ENCODE measurements at regions not wholly inside any gene's neighbourhood (a gene's known extent, or its start where the extent isn't known, plus 50 kb on each side); places are given as distances from the start of the nearest gene placed in this dataset.
"Not testable (repeated sequence)": the region's sequence is repeated elsewhere in the genome, so short reads cannot be mapped to it uniquely, and the experiment has no call there.

GRCh38 chr5:90338712-90339372 is 70.7 kb downstream of the CETN3 start:
- Mint-ChIP-seq H3K36me3 (ENCODE audit: low read depth) (no peaks in the 10 kb centered on the region), H3K9me3 (no peaks in the 10 kb centered on the region), H3K4me3 (no peak overlapping the region), H3K27ac (no peak overlapping the region), H3K4me1 (peaks cover 2% of the 10 kb centered on the region), H3K27me3 (peaks cover 2% of the 10 kb centered on the region)
- intact Hi-C loops (cut with micrococcal nuclease), result no loop called here
- no peak for DNase-seq

DNA sequence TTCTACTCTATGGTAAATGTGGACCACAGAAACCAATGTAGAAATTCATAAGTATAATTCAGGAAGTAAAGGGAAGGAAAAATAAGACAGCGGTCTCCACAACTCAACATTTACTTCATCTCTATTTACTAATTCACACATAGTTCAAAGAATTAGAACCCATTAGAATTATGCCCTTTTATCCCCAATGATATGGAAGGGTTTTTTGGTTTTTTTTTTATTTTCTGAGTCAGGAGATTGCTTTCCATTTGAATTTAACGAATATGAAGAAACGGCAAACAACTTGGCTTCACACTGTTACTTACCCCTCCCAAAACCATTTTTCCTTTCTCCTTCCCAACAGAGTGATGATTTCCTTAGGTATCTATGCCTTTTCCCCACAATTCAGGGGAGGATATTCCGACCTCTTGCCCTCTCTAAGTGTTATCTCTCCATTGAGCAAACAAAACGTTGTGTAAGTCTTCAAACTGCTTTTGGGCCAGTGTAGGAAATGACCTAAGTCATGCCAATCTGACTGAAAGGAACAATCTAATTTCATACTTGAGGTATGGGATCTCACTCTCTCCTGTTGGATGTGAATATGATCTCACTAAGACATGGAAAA is 72.0 kb downstream of the CETN3 start:
- no peaks in the 10 kb centered on the region for H3K9me3 Mint-ChIP-seq
- no peaks in the 10 kb centered on the region for H3K27me3 Mint-ChIP-seq
- no peak overlapping the region for H3K4me3 Mint-ChIP-seq
- H3K36me3 Mint-ChIP-seq (ENCODE audit: low read depth), result no peaks in the 10 kb centered on the region
- DNase-seq, result no peak
- intact Hi-C loops (cut with micrococcal nuclease), result no loop called here
- H3K27ac Mint-ChIP-seq, result no peak overlapping the region
- peaks cover 2% of the 10 kb centered on the region for H3K4me1 Mint-ChIP-seq

- DNase-seq, result no peak
- intact Hi-C loops (cut with micrococcal nuclease), result no loop called here
- Mint-ChIP-seq H3K27me3 (no peaks in the 10 kb centered on the region), H3K36me3 (ENCODE audit: low read depth) (no peaks in the 10 kb centered on the region), H3K9me3 (no peaks in the 10 kb centered on the region), H3K27ac (no peak overlapping the region), H3K4me3 (no peak overlapping the region), H3K4me1 (peaks cover 2% of the 10 kb centered on the region)
These were observed 72.8 kb downstream of the CETN3 start for GRCh38 chr5:90336752-90337151.

GRCh38 chr5:90334741-90335140 is 74.8 kb downstream of the CETN3 start:
- H3K27ac Mint-ChIP-seq, result no peak overlapping the region
- DNase-seq, result no peak
- no peak overlapping the region for H3K4me3 Mint-ChIP-seq
- H3K36me3 Mint-ChIP-seq (ENCODE audit: low read depth), result no peaks in the 10 kb centered on the region
- H3K27me3 Mint-ChIP-seq, result peaks cover 2% of the 10 kb centered on the region
- H3K4me1 Mint-ChIP-seq, result peaks cover 2% of the 10 kb centered on the region
- intact Hi-C loops (cut with micrococcal nuclease), result no loop called here
- no peaks in the 10 kb centered on the region for H3K9me3 Mint-ChIP-seq

- Mint-ChIP-seq H3K36me3 (ENCODE audit: low read depth) (no peaks in the 10 kb centered on the region), H3K27me3 (peaks cover 3% of the 10 kb centered on the region), H3K27ac (no peak overlapping the region), H3K4me1 (no peaks in the 10 kb centered on the region), H3K9me3 (no peaks in the 10 kb centered on the region), H3K4me3 (no peak overlapping the region)
- DNase-seq, result no peak
- intact Hi-C loops (cut with micrococcal nuclease), result no loop called here
These were observed 79.6 kb downstream of the CETN3 start for GRCh38 chr5:90329911-90330310.

DNA sequence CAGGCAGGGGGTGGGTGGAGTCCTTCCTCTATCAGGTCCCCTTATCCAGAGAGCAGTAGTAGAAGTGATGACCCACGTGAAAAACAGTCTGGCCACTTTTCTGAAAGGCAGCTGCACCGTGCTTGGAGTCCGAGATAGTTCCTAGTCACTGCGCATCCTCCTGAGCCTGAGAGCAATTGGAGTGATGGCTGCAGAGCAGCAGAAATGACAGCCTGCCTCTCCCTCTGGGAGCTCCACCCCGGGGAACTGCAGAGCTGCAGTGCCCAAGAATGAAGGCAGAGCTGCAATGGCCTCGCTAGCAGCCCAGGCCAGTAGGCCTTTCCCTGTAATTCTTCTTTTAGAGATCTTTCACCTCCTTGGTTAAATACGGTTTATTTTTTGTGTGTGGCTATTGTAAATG is 82.6 kb downstream of the CETN3 start:
- DNase-seq, result no peak
- no peaks in the 10 kb centered on the region for H3K4me1 Mint-ChIP-seq

DNA sequence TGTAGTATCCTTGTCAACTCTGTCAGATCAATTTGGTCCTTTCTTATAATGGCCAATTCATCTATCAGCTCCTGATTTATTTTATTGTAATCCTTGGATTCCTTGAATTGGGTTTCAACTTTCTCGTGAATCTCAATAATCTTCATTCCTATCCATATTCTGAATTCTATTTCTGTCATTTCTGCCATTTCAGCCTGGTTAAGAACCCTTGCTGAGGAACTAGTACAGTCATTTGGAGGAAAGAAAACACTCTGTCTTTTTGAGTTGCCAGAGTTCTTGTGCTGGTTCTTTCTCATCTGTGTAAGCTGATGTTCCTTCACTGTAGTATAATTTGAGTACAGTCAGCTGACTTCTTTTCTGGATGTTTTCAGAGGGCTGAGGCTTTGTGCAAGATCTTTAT is 84.5 kb downstream of the CETN3 start:
- Mint-ChIP-seq H3K4me3 (no peak overlapping the region), H3K27me3 (peaks cover 3% of the 10 kb centered on the region), H3K27ac (no peak overlapping the region), H3K36me3 (ENCODE audit: low read depth) (no peaks in the 10 kb centered on the region), H3K9me3 (peaks cover 6% of the 10 kb centered on the region), H3K4me1 (no peaks in the 10 kb centered on the region)
- intact Hi-C loops (cut with micrococcal nuclease), result no loop called here
- DNase-seq, result no peak

More for the DNA sequence above, 82.6 kb downstream of the CETN3 start:
- H3K36me3 Mint-ChIP-seq (ENCODE audit: low read depth), result no peaks in the 10 kb centered on the region
- no peak overlapping the region for H3K4me3 Mint-ChIP-seq
- no peak overlapping the region for H3K27ac Mint-ChIP-seq
- intact Hi-C loops (cut with micrococcal nuclease), result no loop called here
- H3K9me3 Mint-ChIP-seq, result no peaks in the 10 kb centered on the region
- peaks cover 3% of the 10 kb centered on the region for H3K27me3 Mint-ChIP-seq

DNA sequence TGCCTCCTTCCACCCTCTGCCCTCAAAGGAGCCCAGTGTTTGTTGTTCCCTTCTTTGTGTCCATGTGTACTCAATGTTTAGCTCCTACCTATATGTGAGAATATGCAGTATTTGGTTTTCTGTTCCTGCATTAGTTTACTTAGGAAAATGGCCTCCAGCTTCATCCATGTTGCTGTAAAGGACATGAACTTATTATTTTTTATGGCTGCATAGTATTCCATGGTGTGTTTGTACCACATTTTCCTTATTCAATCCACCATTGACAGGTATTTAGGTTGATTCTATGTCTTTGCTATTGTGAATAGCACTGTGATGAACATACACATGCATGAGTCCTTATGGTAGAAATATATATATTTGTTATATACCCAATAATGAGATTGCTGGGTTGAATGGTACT is 89.2 kb downstream of the CETN3 start:
- H3K36me3 Mint-ChIP-seq (ENCODE audit: low read depth); H3K27ac Mint-ChIP-seq; H3K27me3 Mint-ChIP-seq; intact Hi-C loops (cut with micrococcal nuclease); DNase-seq; H3K9me3 Mint-ChIP-seq; H3K4me3 Mint-ChIP-seq; H3K4me1 Mint-ChIP-seq: not testable (repeated sequence)

GRCh38 chr5:90312027-90312426 is 97.5 kb downstream of the CETN3 start:
- DNase-seq, result no peak
- Mint-ChIP-seq H3K36me3 (ENCODE audit: low read depth) (no peaks in the 10 kb centered on the region), H3K4me3 (no peak overlapping the region), H3K4me1 (no peaks in the 10 kb centered on the region), H3K9me3 (no peaks in the 10 kb centered on the region), H3K27me3 (no peaks in the 10 kb centered on the region), H3K27ac (no peak overlapping the region)
- intact Hi-C loops (cut with micrococcal nuclease), result no loop called here

GRCh38 chr5:90311401-90311800 is 98.2 kb downstream of the CETN3 start:
- Mint-ChIP-seq H3K36me3 (ENCODE audit: low read depth) (no peaks in the 10 kb centered on the region), H3K4me1 (no peaks in the 10 kb centered on the region), H3K4me3 (no peak overlapping the region), H3K9me3 (no peaks in the 10 kb centered on the region), H3K27me3 (no peaks in the 10 kb centered on the region), H3K27ac (no peak overlapping the region)
- intact Hi-C loops (cut with micrococcal nuclease), result no loop called here
- DNase-seq, result no peak

- Mint-ChIP-seq H3K36me3 (ENCODE audit: low read depth) (no peaks in the 10 kb centered on the region), H3K4me1 (no peaks in the 10 kb centered on the region), H3K27ac (no peak overlapping the region), H3K27me3 (peaks cover 3% of the 10 kb centered on the region), H3K9me3 (no peaks in the 10 kb centered on the region), H3K4me3 (no peak overlapping the region)
- no peak for DNase-seq
- intact Hi-C loops (cut with micrococcal nuclease), result no loop called here
These were observed 100.6 kb downstream of the CETN3 start for GRCh38 chr5:90308787-90309585.

- DNase-seq, result no peak
- peaks cover 3% of the 10 kb centered on the region for H3K27me3 Mint-ChIP-seq
- intact Hi-C loops (cut with micrococcal nuclease), result no loop called here
- H3K36me3 Mint-ChIP-seq (ENCODE audit: low read depth), result no peaks in the 10 kb centered on the region
- H3K4me1 Mint-ChIP-seq, result no peaks in the 10 kb centered on the region
- H3K9me3 Mint-ChIP-seq, result no peaks in the 10 kb centered on the region
- no peak overlapping the region for H3K27ac Mint-ChIP-seq
- no peak overlapping the region for H3K4me3 Mint-ChIP-seq
These were observed 101.8 kb downstream of the CETN3 start for GRCh38 chr5:90307782-90308181.

- no peaks in the 10 kb centered on the region for H3K36me3 Mint-ChIP-seq (ENCODE audit: low read depth)
- intact Hi-C loops (cut with micrococcal nuclease), result no loop called here
- H3K4me1 Mint-ChIP-seq, result no peaks in the 10 kb centered on the region
- peaks cover 3% of the 10 kb centered on the region for H3K27me3 Mint-ChIP-seq
- H3K9me3 Mint-ChIP-seq, result no peaks in the 10 kb centered on the region
- no peak overlapping the region for H3K27ac Mint-ChIP-seq
- no peak for DNase-seq
- H3K4me3 Mint-ChIP-seq, result no peak overlapping the region
These were observed 102.2 kb downstream of the CETN3 start for GRCh38 chr5:90307322-90307721.

GRCh38 chr5:90306613-90307012 is 102.9 kb downstream of the CETN3 start:
- no peak overlapping the region for H3K4me3 Mint-ChIP-seq
- no peaks in the 10 kb centered on the region for H3K36me3 Mint-ChIP-seq (ENCODE audit: low read depth)
- no peaks in the 10 kb centered on the region for H3K9me3 Mint-ChIP-seq
- intact Hi-C loops (cut with micrococcal nuclease), result no loop called here
- H3K4me1 Mint-ChIP-seq, result no peaks in the 10 kb centered on the region
- no peak overlapping the region for H3K27ac Mint-ChIP-seq
- peaks cover 3% of the 10 kb centered on the region for H3K27me3 Mint-ChIP-seq
- DNase-seq, result no peak
